HG02938 (cell line): ENCODE measurements at regions not wholly inside any gene's neighbourhood (a gene's known extent, or its start where the extent isn't known, plus 50 kb on each side); places are given as distances from the start of the nearest gene placed in this dataset.
"Not testable (repeated sequence)": the region's sequence is repeated elsewhere in the genome, so short reads cannot be mapped to it uniquely, and the experiment has no call there.

Source experiments
- ATAC-seq: cut with Tn5 transposase; IDR thresholded peaks from one replicate; pipeline ENCODE4 v1.9.1; 2021; ENCODE audit warnings: mild to moderate bottlenecking, moderate library complexity; ENCODE audit not compliant: unreplicated experiment

DNA sequence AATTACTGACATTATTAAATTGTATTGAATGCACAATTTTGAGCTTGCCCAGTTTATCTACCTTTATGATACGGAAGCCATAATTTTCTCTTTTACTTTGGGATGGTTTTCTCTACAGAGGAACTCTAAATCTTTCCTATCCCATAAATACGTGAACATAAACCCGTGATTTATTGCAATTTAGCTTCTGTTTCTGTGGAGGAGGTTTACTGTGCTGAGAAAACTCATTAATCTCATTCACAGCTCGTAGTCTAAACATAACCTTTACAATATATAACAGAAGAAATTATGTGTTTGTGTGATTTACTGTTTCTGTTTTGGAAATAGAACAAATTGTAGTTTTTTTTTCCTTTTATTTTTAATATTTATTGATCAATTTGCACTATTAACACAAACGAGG, 207.1 kb upstream of the PCDH9 start:
- no peak for ATAC-seq

DNA sequence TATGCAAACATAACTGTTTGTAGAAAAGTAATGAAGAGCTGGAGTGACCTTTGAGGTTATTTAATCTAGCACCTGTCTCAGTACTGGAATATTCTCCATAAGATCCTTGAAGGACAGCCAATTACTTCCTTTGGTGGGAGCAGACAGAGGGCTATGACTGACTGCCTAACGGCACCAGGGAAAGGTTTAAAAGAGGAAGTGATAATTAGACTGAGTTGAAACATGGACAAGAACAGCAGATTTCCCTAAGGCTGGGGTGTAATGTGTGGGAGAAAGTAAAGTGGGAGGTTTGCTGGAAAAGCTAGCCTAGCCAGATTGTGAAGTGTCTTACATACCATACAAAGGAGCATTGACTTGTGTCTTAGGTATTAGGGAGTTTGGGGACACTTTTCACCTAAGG, 191.3 kb upstream of the PCDH9 start:
- ATAC-seq, result no peak

DNA sequence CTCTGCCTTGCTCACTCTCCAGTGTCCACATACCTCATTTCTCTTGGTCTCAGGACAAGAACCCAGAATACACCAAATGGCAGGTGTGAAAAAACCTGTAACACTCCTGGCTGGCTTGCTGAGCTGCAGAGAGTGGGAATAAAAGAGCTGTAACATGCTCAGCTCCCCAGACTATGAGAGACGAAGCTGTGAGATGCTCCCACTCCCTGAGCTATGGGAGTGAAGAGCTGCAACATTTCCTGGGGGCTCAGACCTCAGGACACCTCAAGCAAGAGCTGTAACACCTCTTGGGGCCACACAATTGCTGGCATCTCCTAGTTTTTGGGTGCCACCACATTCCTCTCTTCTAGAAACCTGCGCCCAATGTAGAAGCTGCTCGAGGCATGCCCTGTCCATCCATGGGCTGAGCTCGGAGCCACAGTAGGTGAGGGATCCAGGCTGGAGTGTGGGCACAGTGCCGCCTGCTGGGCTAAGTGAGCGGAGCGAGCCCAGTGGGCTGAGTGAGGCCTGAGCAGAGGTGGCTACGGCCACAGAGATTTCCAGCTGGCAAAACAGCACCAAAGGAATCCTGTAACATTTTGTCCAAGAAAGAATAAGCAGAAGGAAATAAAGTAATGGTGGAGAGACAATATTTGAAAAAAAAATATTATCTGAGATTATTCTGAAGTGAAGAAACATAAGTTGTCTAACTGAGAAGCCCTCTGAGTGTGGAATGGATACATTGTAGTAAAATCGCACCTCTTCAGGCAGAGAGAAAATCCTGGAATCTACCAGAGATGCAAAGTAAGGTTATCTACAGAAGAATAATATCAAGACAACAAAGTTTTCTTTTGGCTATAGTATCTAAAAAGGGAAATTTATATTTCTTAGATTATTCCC, 186.2 kb upstream of the PCDH9 start:
- ATAC-seq, result no peak

GRCh38 chr13:67410645-67411044, 180.5 kb upstream of the PCDH9 start:
- ATAC-seq, result no peak

- ATAC-seq, result no peak
These were observed 178.7 kb upstream of the PCDH9 start for GRCh38 chr13:67408798-67409197.

GRCh38 chr13:67402546-67402945, 172.4 kb upstream of the PCDH9 start:
- ATAC-seq, result no peak

GRCh38 chr13:67395577-67395976, 165.4 kb upstream of the PCDH9 start:
- no peak for ATAC-seq

GRCh38 chr13:67392014-67392413, 161.9 kb upstream of the PCDH9 start:
- ATAC-seq, result no peak

DNA sequence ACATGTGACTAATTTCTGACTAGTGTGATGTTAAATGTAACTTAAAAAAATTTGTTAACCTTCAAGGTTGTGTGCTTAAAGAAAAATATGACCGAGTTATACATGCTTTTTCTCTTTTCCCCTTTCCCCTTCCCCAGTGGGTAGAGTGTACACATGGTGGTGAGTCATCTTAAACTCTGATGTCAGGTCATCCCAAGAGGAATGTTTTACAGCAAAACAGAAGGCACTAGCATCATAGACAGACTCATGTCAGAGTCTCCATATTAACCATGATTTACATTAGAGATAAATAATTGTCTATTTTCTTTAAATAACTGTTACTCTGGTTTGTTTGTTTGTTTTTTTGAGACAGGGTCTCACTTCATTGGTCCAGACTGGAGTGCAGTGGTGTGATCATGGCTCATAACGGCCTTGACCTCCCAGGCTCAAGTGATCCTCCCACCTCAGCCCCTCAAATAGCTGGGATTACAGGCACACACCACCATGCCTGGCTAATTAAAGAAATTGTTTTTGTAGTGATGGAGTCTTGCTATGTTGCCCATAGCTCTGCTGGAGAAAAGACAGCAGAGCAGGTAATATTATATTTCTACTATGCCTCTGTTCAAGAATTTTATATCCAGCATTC, 160.4 kb upstream of the PCDH9 start:
- ATAC-seq, result no peak

- no peak for ATAC-seq
These were observed 159.0 kb upstream of the PCDH9 start for GRCh38 chr13:67389171-67389570.

DNA sequence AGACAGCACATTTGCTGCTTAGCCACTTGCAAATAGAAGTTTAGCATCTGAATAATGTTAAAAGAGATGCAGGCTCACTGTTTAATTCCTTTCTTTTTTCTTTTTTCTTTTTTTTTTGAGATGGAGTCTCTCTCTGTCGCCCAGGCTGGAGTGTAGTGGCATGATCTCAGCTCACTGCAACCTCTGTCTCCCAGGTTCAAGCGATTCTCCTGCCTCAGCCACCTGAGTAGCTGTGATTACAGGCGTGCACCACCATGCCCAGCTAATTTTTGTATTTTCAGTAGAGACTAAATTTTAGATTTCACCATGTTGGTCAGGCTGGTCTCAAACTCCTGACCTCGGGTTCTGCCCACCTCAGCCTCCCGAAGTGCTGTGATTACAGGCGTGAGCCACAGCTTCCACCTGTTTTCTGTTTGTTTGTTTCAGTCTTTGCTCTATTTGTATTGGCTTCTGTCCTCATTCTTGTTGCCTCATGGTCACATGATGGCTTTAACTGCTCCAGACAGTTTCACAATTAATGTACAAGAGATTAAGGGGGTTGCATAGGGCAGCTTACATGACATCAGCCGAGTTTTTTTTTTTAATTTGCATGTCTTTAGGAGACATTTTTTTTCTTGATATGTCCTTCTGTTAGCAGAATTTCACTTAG, 153.1 kb upstream of the PCDH9 start:
- not testable (repeated sequence) for ATAC-seq

DNA sequence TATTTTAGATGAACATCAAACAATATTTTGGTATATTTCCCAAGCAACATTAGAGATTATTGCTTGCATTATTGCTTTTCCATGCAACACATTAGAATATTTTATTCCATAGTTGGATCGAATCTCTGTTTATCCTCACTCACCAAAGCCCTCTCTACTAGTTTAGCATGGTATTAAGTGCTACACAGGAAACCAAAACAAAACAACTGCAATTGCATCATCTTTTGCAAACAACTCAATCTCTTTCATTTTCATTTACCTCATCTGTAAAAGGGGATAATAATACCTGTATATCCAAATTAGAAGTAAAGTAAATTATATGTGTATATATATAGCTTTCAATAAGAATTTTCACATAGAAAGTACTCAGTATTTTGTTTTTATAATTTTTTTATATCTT, 147.8 kb upstream of the PCDH9 start:
- no peak for ATAC-seq

GRCh38 chr13:67374391-67374790, 144.3 kb upstream of the PCDH9 start:
- no peak for ATAC-seq

DNA sequence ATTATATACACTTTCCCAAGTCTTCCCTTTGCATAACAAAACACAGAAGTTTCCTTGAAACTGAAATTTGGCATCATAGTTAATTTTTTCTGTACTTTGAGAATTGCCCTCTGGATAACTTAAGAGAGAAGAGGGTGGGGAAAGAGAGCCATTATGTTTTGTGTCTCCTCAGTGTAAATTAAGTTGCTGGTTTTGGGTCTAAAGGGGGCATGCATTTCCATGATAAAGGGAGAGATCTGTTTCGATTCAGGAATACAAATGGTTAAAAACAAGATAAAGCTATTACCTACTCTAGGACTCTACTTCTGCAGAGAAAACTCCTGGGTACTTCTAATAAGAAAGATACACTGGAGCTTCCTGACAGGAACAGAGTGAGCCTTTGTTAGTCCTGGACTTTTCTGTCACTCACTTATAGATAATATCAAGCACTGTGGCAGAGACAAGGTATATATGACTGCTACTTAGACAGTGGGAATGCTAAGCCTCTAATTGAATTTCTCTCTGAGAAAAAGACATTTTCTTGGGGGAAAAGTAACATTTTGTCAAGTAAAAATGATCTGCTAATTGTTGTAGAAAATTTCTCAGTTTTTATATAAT, 142.8 kb upstream of the PCDH9 start:
- no peak for ATAC-seq

- ATAC-seq, result no peak
These were observed 139.9 kb upstream of the PCDH9 start for GRCh38 chr13:67369895-67370660.

GRCh38 chr13:67367399-67367798, 137.3 kb upstream of the PCDH9 start:
- ATAC-seq, result no peak

DNA sequence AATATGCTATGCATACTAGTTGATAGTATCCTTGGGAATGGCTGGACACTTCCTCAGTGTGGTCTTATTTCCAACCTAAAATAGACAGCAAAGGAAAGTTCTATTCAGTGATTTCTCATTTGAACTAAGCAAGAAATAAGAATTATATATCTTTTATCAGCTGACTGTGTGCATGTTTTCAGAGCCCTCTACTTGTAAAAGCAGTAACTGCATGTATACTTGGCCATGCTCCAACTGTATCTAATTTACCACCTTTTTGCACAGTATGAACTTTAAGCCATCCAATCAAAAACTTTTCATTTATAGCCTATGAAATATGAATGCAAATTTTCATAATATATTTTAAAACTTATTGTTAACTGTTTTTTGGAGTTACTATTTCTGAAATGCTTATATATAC, 136.4 kb upstream of the PCDH9 start:
- ATAC-seq, result no peak

DNA sequence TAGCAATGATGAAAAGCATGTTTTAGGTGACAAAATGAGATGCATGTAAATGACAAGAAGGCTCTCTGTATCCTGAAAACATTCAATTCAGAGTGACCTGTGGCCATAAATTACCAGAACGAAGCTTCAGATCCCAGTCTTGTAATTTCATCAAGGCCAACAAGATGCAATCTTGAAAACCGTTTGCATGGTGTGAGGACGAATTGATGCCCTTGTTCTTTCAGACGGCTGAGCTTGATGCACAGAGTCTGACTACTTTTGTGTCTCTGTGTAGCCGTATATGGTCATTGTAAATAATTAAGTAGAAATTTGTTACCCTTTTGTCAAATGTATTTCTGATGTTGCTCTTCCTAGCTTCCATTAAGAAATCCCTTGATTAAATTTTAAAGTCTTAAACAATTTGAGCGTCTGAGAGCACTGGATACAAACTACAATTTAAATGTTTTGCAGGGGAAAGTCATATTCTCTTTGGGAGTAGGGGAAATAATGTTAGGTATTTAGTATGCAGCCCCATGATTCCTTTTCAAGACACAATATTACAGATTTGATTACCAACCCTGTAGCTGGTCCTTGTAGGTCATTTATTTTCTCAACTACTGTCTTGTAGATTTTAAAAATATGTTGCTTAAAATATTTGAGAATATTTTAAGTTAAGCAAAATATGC, 125.8 kb upstream of the PCDH9 start:
- no peak for ATAC-seq

- ATAC-seq, result no peak
These were observed 123.8 kb upstream of the PCDH9 start for GRCh38 chr13:67353941-67354340.

DNA sequence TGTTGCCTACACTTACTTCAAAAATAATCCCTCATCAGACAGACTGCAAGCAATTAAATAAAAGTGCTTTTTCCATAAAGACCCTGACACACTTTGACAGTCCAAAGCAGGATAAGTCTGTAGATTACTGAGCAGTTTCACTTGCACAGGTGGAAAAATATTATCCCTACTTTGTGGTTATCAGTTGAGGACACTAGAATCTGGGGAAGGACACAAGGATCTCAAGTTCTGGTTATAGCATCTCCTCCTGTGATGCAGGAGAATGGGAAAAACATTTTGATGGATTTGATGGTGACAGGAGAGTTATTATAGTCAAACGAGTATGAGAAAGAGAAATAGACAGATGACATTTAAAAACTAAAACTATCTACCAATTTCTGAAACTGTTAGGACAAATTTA, 122.9 kb upstream of the PCDH9 start:
- no peak for ATAC-seq
